Stimulated activated effector memory CD8-positive, alpha-beta T cell treated with anti-CD3 and anti-CD28 coated beads, Interleukin-12 subunit alpha, Interleukin-12 subunit beta, amount 100 ng/mL, for 72 hours (primary cell): ENCODE measurements at regions not wholly inside any gene's neighbourhood (a gene's known extent, or its start where the extent isn't known, plus 50 kb on each side); places are given as distances from the start of the nearest gene placed in this dataset.

Source experiments
- ATAC-seq: fragments of 150-1000 bp; cut with Tn5 transposase; 2 replicates; pipeline ENCODE4 v1.10.0; 2021
- DNase-seq, 2 donors: peaks; one replicate each; pipeline ENCODE4 v3.0.0; 2021 to 2022; ENCODE audit warnings: low spot score in 2 of 2
- H3K27ac Mint-ChIP-seq: one replicate; pipeline ENCODE4 v1.8.0; 2022; ENCODE audit warnings: mild to moderate bottlenecking, mixed read lengths
- H3K36me3 Mint-ChIP-seq: one replicate; pipeline ENCODE4 v1.8.0; 2022; ENCODE audit warnings: mild to moderate bottlenecking, mixed read lengths
- H3K4me1 Mint-ChIP-seq: one replicate; pipeline ENCODE4 v1.8.0; 2022; ENCODE audit warnings: mixed read lengths
- H3K4me3 Mint-ChIP-seq: one replicate; pipeline ENCODE4 v1.8.0; 2022; ENCODE audit warnings: mild to moderate bottlenecking, mixed read lengths
- H3K9me3 Mint-ChIP-seq: one replicate; pipeline ENCODE4 v1.8.0; 2022; ENCODE audit warnings: mixed read lengths

DNA sequence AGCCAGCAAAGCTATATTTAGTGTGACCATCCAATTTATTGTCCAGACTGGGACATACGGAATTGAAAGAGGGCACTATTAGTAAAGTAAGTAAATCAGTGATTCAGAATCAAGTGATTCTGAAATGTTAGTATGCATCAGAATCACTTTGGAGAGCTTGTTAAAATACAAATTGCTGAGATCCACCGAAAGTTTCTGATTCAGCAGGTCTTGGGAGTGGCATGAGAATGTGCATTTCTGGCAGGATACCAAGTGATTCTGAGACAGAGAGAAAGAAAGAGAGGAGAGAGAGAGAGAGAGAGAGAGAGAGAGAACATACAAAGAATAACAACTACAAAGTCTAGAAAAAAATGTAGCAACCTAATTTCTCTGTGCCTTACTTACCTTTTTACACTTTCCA lies 65.4 kb upstream of the ASTN2 start:
- Mint-ChIP-seq H3K36me3 (no peaks in the 10 kb centered on the region), H3K27ac (no peak overlapping the region), H3K4me3 (no peak overlapping the region), H3K9me3 (peaks cover 9% of the 10 kb centered on the region), H3K4me1 (no peaks in the 10 kb centered on the region)
- DNase-seq (no peak), ATAC-seq (no peak)

DNA sequence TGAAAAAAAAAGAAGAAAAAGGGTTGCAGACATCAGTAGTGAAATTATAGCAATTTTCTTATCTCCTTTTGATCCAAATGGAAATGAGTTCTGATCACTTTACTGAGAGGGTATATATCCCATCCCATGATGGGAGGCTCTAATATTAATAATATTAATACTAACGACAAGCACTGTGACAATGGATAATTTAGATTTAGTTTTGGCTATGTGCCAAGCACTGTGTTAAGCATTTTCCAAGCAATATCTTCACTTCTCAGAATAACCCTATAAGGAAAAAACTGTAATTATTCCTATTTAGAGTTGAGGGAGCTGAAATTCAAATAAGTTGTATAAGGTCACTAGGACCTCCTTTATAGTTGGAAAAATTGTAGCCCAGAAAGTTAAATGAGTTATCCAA lies 58.4 kb upstream of the ASTN2 start:
- Mint-ChIP-seq H3K4me3 (no peak overlapping the region), H3K27ac (no peak overlapping the region), H3K9me3 (peaks cover 6% of the 10 kb centered on the region), H3K4me1 (no peaks in the 10 kb centered on the region), H3K36me3 (no peaks in the 10 kb centered on the region)
- DNase-seq (no peak), ATAC-seq (no peak)

DNA sequence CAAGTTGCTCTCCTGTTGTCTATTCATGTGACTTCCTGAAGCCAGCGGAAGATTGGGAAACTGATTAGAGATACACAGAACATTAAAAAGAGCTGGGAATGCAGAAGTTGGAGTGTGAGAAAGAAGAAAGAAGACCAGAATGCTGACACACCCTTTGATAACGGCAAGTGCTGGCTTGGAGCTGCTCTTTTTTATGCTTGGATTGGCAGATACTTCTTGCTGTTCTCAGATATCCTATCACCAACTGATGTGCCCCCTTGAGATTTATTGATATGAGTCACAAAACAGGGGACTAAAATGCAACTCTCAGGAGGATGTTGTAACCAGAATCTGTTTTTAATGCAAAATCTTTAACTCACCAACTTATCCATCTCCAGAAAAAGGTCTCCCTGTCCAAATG lies 56.0 kb upstream of the ASTN2 start:
- ATAC-seq (no peak), DNase-seq (no peak)
- Mint-ChIP-seq H3K4me3 (no peak overlapping the region), H3K4me1 (no peaks in the 10 kb centered on the region), H3K36me3 (no peaks in the 10 kb centered on the region), H3K9me3 (peaks cover 6% of the 10 kb centered on the region), H3K27ac (no peak overlapping the region)

DNA sequence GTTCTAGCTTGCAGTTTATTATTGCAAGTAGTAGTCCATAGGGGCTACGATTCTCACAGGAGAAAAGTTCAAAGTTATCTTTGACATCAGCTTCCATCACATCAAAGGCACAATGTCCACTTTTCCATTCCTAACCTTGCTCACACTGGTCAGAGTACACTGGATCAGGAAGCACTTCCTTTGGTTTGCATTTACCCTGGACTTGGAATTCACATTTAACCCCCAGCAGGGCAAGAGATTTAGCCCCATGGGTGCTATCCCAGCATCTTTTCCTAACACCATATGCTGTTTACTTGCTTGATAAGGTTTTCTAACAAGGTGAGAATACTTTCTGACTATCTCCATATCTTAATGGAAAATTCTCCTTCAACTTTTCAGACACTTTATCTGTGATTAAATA lies 55.6 kb upstream of the ASTN2 start:
- Mint-ChIP-seq H3K27ac (no peak overlapping the region), H3K4me3 (no peak overlapping the region), H3K36me3 (no peaks in the 10 kb centered on the region), H3K9me3 (peaks cover 4% of the 10 kb centered on the region), H3K4me1 (no peaks in the 10 kb centered on the region)
- no peak for ATAC-seq
- no peak for DNase-seq

DNA sequence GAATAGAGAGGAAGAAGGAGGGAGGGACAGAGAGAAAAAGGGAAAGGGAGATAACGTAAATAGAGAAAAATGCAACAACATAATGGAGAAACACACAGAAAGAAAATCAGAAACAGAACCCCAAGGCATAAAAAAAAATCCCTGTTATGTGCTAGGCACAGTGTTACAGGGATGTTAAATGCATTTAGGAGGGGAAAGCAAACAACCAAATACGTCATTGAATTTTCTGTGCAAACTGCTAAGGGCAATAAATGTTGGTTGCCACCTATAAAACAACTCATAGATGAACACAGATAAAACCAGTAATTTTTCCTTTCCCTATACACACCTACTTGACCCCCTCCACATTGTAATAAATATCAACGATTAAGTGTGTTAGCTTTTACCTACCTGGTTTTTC lies 51.3 kb upstream of the ASTN2 start:
- Mint-ChIP-seq H3K27ac (no peak overlapping the region), H3K36me3 (no peaks in the 10 kb centered on the region), H3K4me1 (no peaks in the 10 kb centered on the region), H3K4me3 (no peak overlapping the region), H3K9me3 (peaks cover 3% of the 10 kb centered on the region)
- DNase-seq = no peak
- ATAC-seq = no peak

DNA sequence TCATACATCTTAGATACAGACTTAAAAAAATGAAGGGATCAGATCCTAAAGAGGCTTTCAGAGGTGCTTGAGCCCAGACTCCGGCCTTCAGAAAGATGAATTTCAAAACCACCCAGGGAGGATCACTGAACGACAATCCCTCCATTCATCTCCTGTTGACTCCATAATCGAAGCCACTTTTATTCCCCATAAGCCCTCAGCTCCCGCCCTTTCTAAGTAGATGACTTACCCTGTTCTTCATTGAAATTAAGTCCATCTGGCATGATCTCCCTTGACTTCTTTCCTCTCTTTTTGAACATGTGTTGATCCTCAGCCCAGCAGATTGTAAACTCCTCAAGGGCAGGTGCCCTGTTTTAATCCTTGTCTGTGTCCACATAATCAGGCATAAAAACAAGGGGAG lies 50.8 kb upstream of the ASTN2 start:
- no peak for DNase-seq
- H3K9me3 Mint-ChIP-seq = peaks cover 3% of the 10 kb centered on the region
- no peak overlapping the region for H3K27ac Mint-ChIP-seq
- H3K4me1 Mint-ChIP-seq = no peaks in the 10 kb centered on the region
- ATAC-seq = no peak
- H3K36me3 Mint-ChIP-seq = no peaks in the 10 kb centered on the region
- no peak overlapping the region for H3K4me3 Mint-ChIP-seq

DNA sequence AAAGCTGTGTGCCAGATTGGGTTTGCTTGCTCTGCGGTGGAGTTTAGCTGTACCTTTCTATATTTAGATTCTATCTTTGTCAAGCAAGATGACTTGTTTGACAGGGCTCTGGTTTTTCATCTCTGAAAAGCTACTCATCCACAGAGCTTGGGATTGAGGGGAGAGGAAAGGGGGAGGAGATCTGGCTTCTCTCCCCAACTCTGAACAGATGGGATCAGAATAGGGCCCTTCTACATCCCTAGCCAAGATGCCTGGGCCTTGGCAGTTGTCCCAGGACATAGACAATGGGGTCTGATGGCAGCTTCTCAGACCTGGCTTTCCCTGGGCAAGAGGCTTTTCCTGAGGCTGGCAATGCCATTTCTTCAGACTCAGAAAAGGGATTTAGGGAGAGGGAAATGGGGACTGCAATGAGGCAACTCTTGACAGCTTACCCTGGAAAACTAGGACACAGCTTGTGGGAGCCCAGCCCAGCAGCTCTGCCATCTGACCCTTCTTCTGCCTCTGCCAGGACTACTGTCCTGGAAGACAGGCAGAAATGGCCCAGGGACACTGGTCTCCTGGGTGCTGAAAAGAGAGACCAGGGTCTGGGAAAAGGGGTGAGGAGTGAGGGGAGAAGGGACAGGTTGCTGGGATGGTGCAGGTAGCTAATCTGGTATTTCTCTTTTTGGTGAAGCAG lies 50.2 kb upstream of the ASTN2 start:
- DNase-seq (no peak), ATAC-seq (no peak)
- Mint-ChIP-seq H3K36me3 (no peaks in the 10 kb centered on the region), H3K4me3 (no peak overlapping the region), H3K9me3 (peaks cover 3% of the 10 kb centered on the region), H3K4me1 (no peaks in the 10 kb centered on the region), H3K27ac (no peak overlapping the region)
